ENCODE measurements at regions not wholly inside any gene's neighbourhood (a gene's known extent, or its start where the extent isn't known, plus 50 kb on each side); places are given as distances from the start of the nearest gene placed in this dataset.

- Histone ChIP-seq H3K9me3 (ENCODE audit: control insufficient read depth, low read depth, low read length) (no peaks in the 10 kb centered on the region), H3K79me2 (ENCODE audit: control insufficient read depth, insufficient read depth, low read length) (no peaks in the 10 kb centered on the region), H3K4me3 (ENCODE audit: control insufficient read depth in 2 of 3, extremely low read depth in 1 of 3, insufficient read depth in 2 of 3, low read depth in 1 of 3, low read length in 3 of 3) (no peak overlapping the region), H3K9ac (ENCODE audit: control insufficient read depth, extremely low read depth, insufficient read depth, low read length) (no peak overlapping the region), H3K4me1 (ENCODE audit: control insufficient read depth, extremely low read depth, insufficient read depth, low read length) (no peaks in the 10 kb centered on the region), H3K27me3 (ENCODE audit: control insufficient read depth, extremely low read depth, insufficient read depth, low read length) (no peaks in the 10 kb centered on the region), H3K4me2 (ENCODE audit: control insufficient read depth, extremely low read depth, insufficient read depth, low read depth, low read length) (no peak overlapping the region), H3K36me3 (ENCODE audit: control insufficient read depth in 2 of 2, extremely low read depth in 1 of 2, insufficient read depth in 2 of 2, low read length in 2 of 2) (no peaks in the 10 kb centered on the region), H3K9me1 (ENCODE audit: control insufficient read depth, extremely low read depth, insufficient read depth, low read length) (no peaks in the 10 kb centered on the region), H4K20me1 (ENCODE audit: control insufficient read depth, extremely low read depth, insufficient read depth, low read length) (no peaks in the 10 kb centered on the region), H3K27ac (ENCODE audit: control insufficient read depth, insufficient read depth, low read length) (no peak overlapping the region), H2AFZ (ENCODE audit: control insufficient read depth, low read length) (no peak overlapping the region)
- FAIRE-seq (no peak), DNase-seq (ENCODE audit: low read depth, low spot score) (no peak)
- TF ChIP-seq EZH2 (IDR thresholded peaks at IDR 0.05; ENCODE audit: low read length) (no peak), CTCF (optimal IDR thresholded peaks at IDR 0.05 in 1 of 3, IDR thresholded peaks at IDR 0.05 in 1 of 3, conservative IDR thresholded peaks at IDR 0.05 in 1 of 3; ENCODE audit: extremely low read depth in 1 of 3, insufficient read depth in 2 of 3, low read length in 3 of 3) (no peak)
- dilution Hi-C loops (cut with MboI; ENCODE audit: extremely low pct_ligation_motif_present, low sequenced_read_pairs): no loop called here
Observed at GRCh38 chr11:101188173-101188572, 58.6 kb upstream of the PGR start.

GRCh38 chr11:101187748-101188147, 58.1 kb upstream of the PGR start:
- FAIRE-seq: no peak

More at GRCh38 chr11:101187748-101188147, 58.1 kb upstream of the PGR start:
- H3K9me3 ChIP-seq (ENCODE audit: control insufficient read depth, low read depth, low read length): no peaks in the 10 kb centered on the region
- no peaks in the 10 kb centered on the region for H4K20me1 ChIP-seq (ENCODE audit: control insufficient read depth, extremely low read depth, insufficient read depth, low read length)
- no peaks in the 10 kb centered on the region for H3K36me3 ChIP-seq (ENCODE audit: control insufficient read depth in 2 of 2, extremely low read depth in 1 of 2, insufficient read depth in 2 of 2, low read length in 2 of 2)
- no peaks in the 10 kb centered on the region for H3K9me1 ChIP-seq (ENCODE audit: control insufficient read depth, extremely low read depth, insufficient read depth, low read length)
- no peaks in the 10 kb centered on the region for H3K4me1 ChIP-seq (ENCODE audit: control insufficient read depth, extremely low read depth, insufficient read depth, low read length)
- H3K27ac ChIP-seq (ENCODE audit: control insufficient read depth, insufficient read depth, low read length): no peak overlapping the region
- TF ChIP-seq CTCF (optimal IDR thresholded peaks at IDR 0.05 in 1 of 3, IDR thresholded peaks at IDR 0.05 in 1 of 3, conservative IDR thresholded peaks at IDR 0.05 in 1 of 3; ENCODE audit: extremely low read depth in 1 of 3, insufficient read depth in 2 of 3, low read length in 3 of 3) (no peak), EZH2 (IDR thresholded peaks at IDR 0.05; ENCODE audit: low read length) (no peak)
- no peak overlapping the region for H2AFZ ChIP-seq (ENCODE audit: control insufficient read depth, low read length)
- no peak overlapping the region for H3K9ac ChIP-seq (ENCODE audit: control insufficient read depth, extremely low read depth, insufficient read depth, low read length)
- no peaks in the 10 kb centered on the region for H3K79me2 ChIP-seq (ENCODE audit: control insufficient read depth, insufficient read depth, low read length)
- no peak overlapping the region for H3K4me2 ChIP-seq (ENCODE audit: control insufficient read depth, extremely low read depth, insufficient read depth, low read depth, low read length)
- dilution Hi-C loops (cut with MboI; ENCODE audit: extremely low pct_ligation_motif_present, low sequenced_read_pairs): no loop called here
- no peak for DNase-seq (ENCODE audit: low read depth, low spot score)
- no peaks in the 10 kb centered on the region for H3K27me3 ChIP-seq (ENCODE audit: control insufficient read depth, extremely low read depth, insufficient read depth, low read length)
- H3K4me3 ChIP-seq (ENCODE audit: control insufficient read depth in 2 of 3, extremely low read depth in 1 of 3, insufficient read depth in 2 of 3, low read depth in 1 of 3, low read length in 3 of 3): no peak overlapping the region
